ENCODE measurements at regions not wholly inside any gene's neighbourhood (a gene's known extent, or its start where the extent isn't known, plus 50 kb on each side); places are given as distances from the start of the nearest gene placed in this dataset.
A peak's percentile ranks its signal among the peaks of the same experiment; 100 is the strongest.

DNA sequence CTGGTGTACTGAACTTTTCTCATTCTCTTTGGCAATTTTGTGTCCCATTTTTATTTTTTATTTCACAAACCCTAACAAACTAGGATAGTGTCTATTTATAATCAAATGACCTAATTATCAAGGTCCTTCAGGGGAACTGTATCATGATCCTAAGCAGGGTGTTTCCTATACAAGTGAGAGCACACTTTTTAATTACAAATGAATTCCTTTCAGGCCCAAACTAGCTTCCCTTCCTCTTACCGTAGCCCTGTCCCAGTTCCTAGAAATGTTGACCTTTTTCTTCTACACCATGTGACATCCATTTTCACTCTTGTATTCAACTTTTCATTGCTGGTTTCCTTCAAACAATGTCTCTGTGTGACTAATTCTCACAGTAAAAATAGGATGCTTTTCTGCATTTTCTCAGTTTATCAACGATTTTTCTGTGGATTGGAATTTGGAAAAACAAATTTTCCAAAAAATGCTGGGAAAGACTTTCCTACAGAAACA is 411.4 kb downstream of the CCDC91 start:
- ATAC-seq (no peak), DNase-seq (no peak)
- intact Hi-C loops (cut with DNase I, micrococcal nuclease) = no loop called here

DNA sequence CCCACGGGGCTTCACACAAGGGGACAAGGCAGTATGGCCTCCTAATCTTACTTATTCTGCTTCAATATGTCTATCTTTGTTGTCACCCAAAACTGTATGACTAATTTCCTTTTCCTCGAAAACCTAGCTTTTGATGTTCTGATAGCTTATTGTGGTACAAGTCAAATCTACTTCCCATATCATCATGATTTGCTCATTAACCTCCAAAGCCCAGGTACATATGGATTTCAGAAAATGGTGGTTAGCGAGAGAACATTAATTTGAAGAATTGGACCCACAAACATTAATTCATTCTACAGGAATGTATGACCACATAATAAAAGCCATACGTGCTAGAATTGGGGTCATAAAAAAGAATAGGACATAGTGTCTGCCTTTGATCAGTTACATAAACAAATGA is 412.5 kb downstream of the CCDC91 start:
- ATAC-seq (no peak), DNase-seq (no peak)

GRCh38 chr12:28603239-28603638 is 413.0 kb downstream of the CCDC91 start:
- intact Hi-C loops (cut with DNase I, micrococcal nuclease) = no loop called here
- ATAC-seq = no peak
- no peak for DNase-seq

More for the DNA sequence above, 412.5 kb downstream of the CCDC91 start:
- intact Hi-C loops (cut with DNase I, micrococcal nuclease) = no loop called here

GRCh38 chr12:28603801-28604200 is 413.5 kb downstream of the CCDC91 start:
- DNase-seq (no peak), ATAC-seq (no peak)
- intact Hi-C loops (cut with DNase I, micrococcal nuclease) = no loop called here

DNA sequence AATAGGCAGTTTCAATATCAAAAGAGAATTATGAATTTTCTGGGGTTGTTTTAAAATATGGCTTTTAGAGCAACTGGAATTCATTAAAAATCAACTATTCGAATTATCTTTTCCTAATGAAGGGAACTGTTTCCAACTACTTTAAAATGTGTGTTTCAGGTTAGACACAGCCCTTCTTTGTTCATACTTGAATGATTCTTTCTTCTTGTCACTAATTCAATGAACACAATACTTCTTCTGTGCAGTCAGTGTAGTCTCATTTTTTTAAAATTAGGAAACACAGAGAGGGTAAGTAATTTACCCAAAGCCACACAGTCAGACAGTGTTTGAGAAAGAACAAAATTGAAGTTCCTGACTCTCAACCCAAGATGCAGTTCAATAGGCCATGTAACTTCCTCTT is 414.0 kb downstream of the CCDC91 start:
- intact Hi-C loops (cut with DNase I, micrococcal nuclease) = no loop called here
- DNase-seq (no peak), ATAC-seq (no peak)

GRCh38 chr12:28606967-28607557 is 416.8 kb downstream of the CCDC91 start:
- DNase-seq (no peak), ATAC-seq (no peak)
- intact Hi-C loops (cut with DNase I, micrococcal nuclease) = no loop called here

DNA sequence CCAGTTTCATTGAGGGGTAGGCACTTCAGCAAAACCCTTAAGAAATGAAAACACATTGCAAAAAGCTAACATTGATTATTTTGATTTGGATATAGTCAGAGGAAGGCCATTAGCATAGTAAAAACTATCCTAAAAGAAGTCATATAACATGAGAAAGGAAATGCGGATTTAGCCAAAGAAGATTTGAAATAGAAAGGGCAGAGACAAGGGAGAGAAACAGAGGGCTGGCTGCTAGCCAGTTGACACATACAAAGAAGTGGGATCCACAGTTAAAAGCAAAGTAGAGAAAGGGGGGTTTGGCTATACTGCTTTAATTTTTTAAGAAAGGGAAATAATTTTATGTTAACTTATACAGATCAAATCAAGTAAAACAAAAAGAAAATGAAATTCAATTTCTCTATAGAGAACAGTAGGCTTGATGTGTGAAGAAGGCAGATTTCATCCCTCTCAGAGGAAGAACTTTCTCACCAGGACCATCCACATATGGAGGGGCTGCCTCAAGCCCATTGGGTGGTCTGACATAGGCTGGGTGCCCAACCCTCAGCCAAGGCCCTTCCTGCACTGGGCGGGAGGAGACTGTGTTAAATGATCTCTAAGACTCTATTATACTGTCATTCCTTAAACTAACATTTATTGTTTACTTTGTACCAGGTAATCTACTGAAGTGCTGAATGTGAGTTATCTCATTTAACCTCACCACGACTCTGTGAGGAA is 420.3 kb downstream of the CCDC91 start:
- DNase-seq (peak in 1 of 2 donors; percentile 7), ATAC-seq (peak; percentile 87)
- intact Hi-C loops (cut with DNase I, micrococcal nuclease) = no loop called here

DNA sequence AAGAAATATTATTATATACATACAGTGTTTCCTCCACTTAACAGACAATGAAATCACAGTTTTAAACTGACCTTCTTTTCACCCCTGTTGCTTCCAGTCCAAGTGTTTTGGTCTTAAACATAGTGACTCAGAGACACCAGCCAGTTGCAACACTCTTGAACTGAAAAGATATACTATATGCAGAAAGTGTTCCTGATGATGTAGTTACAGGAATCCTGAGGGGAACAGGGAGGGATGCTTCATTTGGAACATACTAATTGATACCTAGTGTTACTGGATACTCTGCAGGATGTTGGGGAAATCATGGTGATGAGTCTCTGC is 420.8 kb downstream of the CCDC91 start:
- ATAC-seq = no peak
- no peak for DNase-seq
- intact Hi-C loops (cut with DNase I, micrococcal nuclease) = no loop called here

- peak in 1 of 2 donors; percentile 58 for DNase-seq
- peak; percentile 88 for ATAC-seq
- intact Hi-C loops (cut with DNase I, micrococcal nuclease) = no loop called here
Observed at GRCh38 chr12:28611449-28611848, 421.2 kb downstream of the CCDC91 start.

GRCh38 chr12:28618171-28618570 is 427.9 kb downstream of the CCDC91 start:
- no peak for ATAC-seq
- DNase-seq = no peak
- intact Hi-C loops (cut with DNase I, micrococcal nuclease) = no loop called here

- intact Hi-C loops (cut with DNase I, micrococcal nuclease) = no loop called here
- DNase-seq = no peak
- no peak for ATAC-seq
Observed at GRCh38 chr12:28618772-28619171, 428.5 kb downstream of the CCDC91 start.

GRCh38 chr12:28620281-28620680 is 430.0 kb downstream of the CCDC91 start:
- intact Hi-C loops (cut with DNase I, micrococcal nuclease) = no loop called here
- ATAC-seq (no peak), DNase-seq (no peak)

- no peak for ATAC-seq
- DNase-seq = no peak
- intact Hi-C loops (cut with DNase I, micrococcal nuclease) = no loop called here
Observed at GRCh38 chr12:28622406-28622805, 432.1 kb downstream of the CCDC91 start.

GRCh38 chr12:28626504-28626903 is 436.2 kb downstream of the CCDC91 start:
- DNase-seq (no peak), ATAC-seq (no peak)
- intact Hi-C loops (cut with DNase I, micrococcal nuclease) = no loop called here

DNA sequence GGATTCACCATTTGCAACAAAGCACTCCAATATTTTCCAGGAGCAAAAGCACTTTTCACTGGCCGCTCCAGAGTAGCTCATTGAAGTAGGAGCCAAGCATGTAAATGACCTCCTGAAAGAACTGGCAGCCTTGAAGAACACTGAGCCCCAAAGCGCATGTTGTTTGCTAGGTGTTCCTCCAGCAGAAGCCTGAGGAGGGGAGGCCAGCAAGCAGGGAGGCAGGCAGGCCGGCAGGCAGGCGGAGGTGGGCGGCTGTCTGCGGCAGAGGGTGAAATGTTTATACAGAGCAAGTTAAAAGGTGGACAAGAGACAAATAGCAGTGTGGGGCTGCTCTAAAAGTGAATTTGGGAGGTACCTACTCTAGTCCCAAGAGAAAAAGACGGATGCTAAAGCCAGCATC is 439.4 kb downstream of the CCDC91 start:
- ATAC-seq (no peak), DNase-seq (no peak)
- intact Hi-C loops (cut with DNase I, micrococcal nuclease) = no loop called here

GRCh38 chr12:28631831-28632230 is 441.6 kb downstream of the CCDC91 start:
- ATAC-seq = no peak
- DNase-seq = no peak
- intact Hi-C loops (cut with DNase I, micrococcal nuclease) = no loop called here

DNA sequence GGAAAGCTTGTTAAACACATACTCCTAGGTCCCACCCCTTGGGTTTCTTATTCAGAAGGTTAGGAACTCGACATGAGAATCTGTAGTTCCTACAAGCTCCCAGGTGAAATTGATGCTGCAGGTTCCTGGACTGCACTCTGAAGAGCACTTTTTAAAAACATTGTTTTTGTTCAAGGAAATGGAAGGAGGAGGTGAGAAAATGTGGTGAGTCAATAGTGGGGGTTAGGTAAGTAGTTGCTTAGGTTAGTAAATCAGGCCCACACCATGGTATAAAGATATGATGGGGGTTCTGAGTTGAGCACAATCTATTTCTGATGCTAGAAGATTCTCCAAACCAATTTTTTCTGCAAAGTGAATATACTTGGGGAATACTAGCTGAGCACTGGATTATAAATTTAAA is 450.3 kb downstream of the CCDC91 start:
- ATAC-seq (no peak), DNase-seq (no peak)
- intact Hi-C loops (cut with DNase I, micrococcal nuclease) = no loop called here

DNA sequence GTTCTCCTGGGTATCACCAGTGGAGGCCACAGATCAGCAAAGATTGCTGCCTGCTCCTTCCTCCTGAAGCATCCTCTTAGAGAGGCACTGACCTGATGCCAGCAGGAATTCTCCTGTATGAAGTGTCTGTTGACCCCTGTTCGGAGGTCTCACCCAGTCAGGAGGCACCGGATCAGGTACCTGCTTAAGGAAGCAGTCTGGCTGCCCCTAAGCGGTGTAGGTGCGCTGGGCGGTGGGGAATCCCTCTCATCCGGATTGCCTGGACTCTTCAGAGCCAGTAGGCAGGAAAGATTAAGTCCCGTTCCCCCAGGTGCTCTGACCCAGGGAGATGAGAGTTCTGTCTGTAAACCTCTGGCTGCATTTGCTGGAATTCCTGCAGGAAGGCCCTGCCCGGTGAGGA is 455.2 kb downstream of the CCDC91 start:
- intact Hi-C loops (cut with DNase I, micrococcal nuclease) = no loop called here
- ATAC-seq = no peak
- no peak for DNase-seq

DNA sequence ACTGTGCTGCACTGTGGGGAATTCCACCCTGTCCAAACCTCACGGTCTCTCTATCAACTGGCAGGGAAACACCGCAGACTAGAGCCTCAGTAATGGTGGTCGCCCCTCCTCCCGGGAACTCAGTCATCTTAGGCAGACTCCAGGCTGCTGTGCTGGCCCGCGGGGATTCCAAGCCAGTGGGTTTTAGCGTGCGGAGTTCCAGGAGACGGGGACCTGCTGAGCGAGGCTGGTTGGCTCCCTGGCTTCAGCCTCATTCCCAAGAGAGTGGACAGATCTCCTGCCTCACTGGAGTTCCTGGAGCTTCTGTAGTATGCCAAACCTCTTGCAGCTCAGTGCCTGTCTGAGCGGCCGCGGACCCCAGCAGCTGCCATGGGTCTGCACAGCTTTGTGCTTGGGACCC is 455.6 kb downstream of the CCDC91 start:
- intact Hi-C loops (cut with DNase I, micrococcal nuclease) = no loop called here
- ATAC-seq (no peak), DNase-seq (no peak)

DNA sequence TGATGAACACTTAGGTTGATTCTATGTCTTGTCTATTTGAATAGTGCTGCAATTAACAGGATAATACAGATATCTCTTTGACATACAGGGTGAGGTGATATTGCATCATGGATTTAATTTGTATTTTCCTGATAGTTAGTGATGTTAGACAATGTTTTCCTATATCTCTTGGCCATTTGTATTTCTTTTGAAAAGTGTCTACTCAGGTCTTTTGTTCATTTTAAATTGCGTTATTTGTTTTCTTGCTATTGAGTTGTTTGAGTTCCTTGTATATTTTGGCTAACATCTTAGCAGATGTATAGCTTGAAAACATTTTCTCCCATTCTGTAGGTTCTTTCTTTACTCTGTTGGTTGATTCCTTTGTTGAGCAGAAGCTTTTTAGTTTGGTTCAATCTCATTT is 460.6 kb downstream of the CCDC91 start:
- ATAC-seq (no peak), DNase-seq (no peak)
- intact Hi-C loops (cut with DNase I, micrococcal nuclease) = no loop called here

DNA sequence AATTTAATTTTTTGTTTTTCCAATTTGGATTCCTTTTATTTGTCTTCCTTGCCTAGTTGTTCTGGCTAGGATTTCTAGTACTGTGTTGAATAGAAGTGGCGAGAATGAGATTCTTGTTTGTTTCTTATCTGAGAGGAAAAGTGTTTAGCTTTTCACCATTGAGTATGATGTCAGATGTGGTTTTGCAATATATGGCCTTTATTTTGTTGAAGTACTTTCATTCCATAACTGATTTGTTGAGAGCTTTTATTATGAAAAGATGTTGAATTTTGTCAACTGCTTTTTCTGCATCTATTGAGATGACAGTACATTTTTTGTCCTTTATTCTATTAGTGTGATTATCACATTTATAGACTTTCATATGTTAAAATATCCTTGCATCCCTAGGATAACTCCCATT is 462.0 kb downstream of the CCDC91 start:
- intact Hi-C loops (cut with DNase I, micrococcal nuclease) = no loop called here
- ATAC-seq = no peak
- DNase-seq = no peak
